ENCODE measurements at regions not wholly inside any gene's neighbourhood (a gene's known extent, or its start where the extent isn't known, plus 50 kb on each side); places are given as distances from the start of the nearest gene placed in this dataset.

DNA sequence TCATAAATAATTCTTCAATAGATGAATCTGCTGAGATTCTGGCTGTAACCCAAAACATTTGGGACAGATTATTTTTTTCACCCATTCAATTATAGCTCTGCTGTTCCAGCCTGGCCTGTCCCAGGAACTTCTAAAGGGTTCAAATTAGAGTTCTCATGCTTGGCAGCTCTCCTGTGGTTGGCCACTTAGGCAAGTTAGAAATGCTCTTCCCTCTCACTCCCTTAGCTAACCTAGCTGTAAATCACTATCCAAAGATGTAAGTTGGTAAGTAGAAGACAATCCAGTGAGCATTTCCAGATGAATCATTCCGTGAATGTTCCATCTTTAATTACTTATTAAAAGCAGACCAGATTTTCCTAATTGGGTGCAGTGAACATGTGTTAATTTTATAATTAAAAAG lies 760.4 kb upstream of the TBX3 start:
- no peak for ATAC-seq
- no peak for TF ChIP-seq ZNF8 (CRISPR knock-in tag; IDR thresholded peaks at IDR 0.05)
- no peak for TF ChIP-seq ARNTL (CRISPR knock-in tag; IDR thresholded peaks at IDR 0.05; ENCODE audit: borderline replicate concordance, low read depth)
- no peak for TF ChIP-seq CSDC2 (CRISPR knock-in tag; IDR thresholded peaks at IDR 0.05)
- no peak for TF ChIP-seq ISL1 (CRISPR knock-in tag; IDR thresholded peaks at IDR 0.05)
- TF ChIP-seq OSR1 (CRISPR knock-in tag; IDR thresholded peaks at IDR 0.05), result no peak
- TF ChIP-seq, protein P1, sequence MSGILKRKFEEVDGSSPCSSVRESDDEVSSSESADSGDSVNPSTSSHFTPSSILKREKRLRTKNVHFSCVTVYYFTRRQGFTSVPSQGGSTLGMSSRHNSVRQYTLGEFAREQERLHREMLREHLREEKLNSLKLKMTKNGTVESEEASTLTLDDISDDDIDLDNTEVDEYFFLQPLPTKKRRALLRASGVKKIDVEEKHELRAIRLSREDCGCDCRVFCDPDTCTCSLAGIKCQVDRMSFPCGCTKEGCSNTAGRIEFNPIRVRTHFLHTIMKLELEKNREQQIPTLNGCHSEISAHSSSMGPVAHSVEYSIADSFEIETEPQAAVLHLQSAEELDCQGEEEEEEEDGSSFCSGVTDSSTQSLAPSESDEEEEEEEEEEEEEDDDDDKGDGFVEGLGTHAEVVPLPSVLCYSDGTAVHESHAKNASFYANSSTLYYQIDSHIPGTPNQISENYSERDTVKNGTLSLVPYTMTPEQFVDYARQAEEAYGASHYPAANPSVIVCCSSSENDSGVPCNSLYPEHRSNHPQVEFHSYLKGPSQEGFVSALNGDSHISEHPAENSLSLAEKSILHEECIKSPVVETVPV (CRISPR knock-in tag; IDR thresholded peaks at IDR 0.05), result no peak
- no peak for TF ChIP-seq ZFP3 (CRISPR knock-in tag; IDR thresholded peaks at IDR 0.05)
- no peak for TF ChIP-seq BACH2 (CRISPR knock-in tag; IDR thresholded peaks at IDR 0.05; ENCODE audit: borderline replicate concordance)
- TF ChIP-seq, protein P2, sequence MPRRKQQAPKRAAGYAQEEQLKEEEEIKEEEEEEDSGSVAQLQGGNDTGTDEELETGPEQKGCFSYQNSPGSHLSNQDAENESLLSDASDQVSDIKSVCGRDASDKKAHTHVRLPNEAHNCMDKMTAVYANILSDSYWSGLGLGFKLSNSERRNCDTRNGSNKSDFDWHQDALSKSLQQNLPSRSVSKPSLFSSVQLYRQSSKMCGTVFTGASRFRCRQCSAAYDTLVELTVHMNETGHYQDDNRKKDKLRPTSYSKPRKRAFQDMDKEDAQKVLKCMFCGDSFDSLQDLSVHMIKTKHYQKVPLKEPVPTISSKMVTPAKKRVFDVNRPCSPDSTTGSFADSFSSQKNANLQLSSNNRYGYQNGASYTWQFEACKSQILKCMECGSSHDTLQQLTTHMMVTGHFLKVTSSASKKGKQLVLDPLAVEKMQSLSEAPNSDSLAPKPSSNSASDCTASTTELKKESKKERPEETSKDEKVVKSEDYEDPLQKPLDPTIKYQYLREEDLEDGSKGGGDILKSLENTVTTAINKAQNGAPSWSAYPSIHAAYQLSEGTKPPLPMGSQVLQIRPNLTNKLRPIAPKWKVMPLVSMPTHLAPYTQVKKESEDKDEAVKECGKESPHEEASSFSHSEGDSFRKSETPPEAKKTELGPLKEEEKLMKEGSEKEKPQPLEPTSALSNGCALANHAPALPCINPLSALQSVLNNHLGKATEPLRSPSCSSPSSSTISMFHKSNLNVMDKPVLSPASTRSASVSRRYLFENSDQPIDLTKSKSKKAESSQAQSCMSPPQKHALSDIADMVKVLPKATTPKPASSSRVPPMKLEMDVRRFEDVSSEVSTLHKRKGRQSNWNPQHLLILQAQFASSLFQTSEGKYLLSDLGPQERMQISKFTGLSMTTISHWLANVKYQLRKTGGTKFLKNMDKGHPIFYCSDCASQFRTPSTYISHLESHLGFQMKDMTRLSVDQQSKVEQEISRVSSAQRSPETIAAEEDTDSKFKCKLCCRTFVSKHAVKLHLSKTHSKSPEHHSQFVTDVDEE (CRISPR knock-in tag; IDR thresholded peaks at IDR 0.05), result no peak
- TF ChIP-seq, protein P3, sequence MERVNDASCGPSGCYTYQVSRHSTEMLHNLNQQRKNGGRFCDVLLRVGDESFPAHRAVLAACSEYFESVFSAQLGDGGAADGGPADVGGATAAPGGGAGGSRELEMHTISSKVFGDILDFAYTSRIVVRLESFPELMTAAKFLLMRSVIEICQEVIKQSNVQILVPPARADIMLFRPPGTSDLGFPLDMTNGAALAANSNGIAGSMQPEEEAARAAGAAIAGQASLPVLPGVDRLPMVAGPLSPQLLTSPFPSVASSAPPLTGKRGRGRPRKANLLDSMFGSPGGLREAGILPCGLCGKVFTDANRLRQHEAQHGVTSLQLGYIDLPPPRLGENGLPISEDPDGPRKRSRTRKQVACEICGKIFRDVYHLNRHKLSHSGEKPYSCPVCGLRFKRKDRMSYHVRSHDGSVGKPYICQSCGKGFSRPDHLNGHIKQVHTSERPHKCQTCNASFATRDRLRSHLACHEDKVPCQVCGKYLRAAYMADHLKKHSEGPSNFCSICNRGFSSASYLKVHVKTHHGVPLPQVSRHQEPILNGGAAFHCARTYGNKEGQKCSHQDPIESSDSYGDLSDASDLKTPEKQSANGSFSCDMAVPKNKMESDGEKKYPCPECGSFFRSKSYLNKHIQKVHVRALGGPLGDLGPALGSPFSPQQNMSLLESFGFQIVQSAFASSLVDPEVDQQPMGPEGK (CRISPR knock-in tag; IDR thresholded peaks at IDR 0.05; ENCODE audit: borderline replicate concordance), result no peak
- no peak for TF ChIP-seq ZNF565 (CRISPR knock-in tag; conservative IDR thresholded peaks at IDR 0.05; ENCODE audit: low read depth)
- no peak for TF ChIP-seq TOX (CRISPR knock-in tag; IDR thresholded peaks at IDR 0.05; ENCODE audit: borderline replicate concordance)
- TF ChIP-seq GLIS3 (CRISPR knock-in tag; IDR thresholded peaks at IDR 0.05), result no peak
- TF ChIP-seq ZFP30 (CRISPR knock-in tag; IDR thresholded peaks at IDR 0.05), result no peak

DNA sequence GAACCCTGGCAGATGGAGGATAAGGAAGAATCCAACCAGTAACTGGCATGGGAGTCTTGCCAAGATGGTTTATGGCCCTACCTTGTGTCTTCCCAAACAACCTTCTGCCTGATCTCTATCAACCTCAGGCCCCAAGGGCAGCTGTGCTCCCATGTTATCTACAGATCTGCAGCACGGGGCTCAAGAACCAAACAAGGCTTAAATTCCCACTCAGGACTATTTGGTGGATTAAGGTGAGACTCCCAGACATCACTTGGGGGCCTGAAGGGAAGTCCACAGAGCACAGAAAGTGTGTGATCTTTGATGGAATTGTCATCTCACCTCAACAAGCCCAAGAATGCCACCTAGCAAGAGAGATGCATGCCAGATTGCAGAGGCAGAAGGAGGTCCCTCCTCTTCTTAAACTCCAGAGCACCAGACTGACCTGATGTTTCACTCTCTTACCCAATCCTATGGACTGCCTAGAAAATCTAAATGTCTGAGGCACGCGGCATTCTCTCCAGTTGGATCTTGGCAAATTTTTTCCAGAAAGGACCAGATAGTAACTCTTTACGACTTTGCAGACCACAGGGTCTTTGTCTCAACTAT lies 759.5 kb upstream of the TBX3 start:
- TF ChIP-seq OSR1 (CRISPR knock-in tag; IDR thresholded peaks at IDR 0.05), result no peak
- TF ChIP-seq ARNTL (CRISPR knock-in tag; IDR thresholded peaks at IDR 0.05; ENCODE audit: borderline replicate concordance, low read depth), result no peak
- TF ChIP-seq ZNF8 (CRISPR knock-in tag; IDR thresholded peaks at IDR 0.05), result no peak
- no peak for TF ChIP-seq ISL1 (CRISPR knock-in tag; IDR thresholded peaks at IDR 0.05)
- TF ChIP-seq ZNF565 (CRISPR knock-in tag; conservative IDR thresholded peaks at IDR 0.05; ENCODE audit: low read depth), result no peak
- no peak for TF ChIP-seq SNAI2 (CRISPR knock-in tag; IDR thresholded peaks at IDR 0.05)
- TF ChIP-seq TOX (CRISPR knock-in tag; IDR thresholded peaks at IDR 0.05; ENCODE audit: borderline replicate concordance), result no peak
- TF ChIP-seq ESRRG (CRISPR knock-in tag; IDR thresholded peaks at IDR 0.05), result no peak
- TF ChIP-seq RARB (CRISPR knock-in tag; IDR thresholded peaks at IDR 0.05), result no peak
- TF ChIP-seq GLIS3 (CRISPR knock-in tag; IDR thresholded peaks at IDR 0.05), result no peak
- TF ChIP-seq, protein P2 (CRISPR knock-in tag; IDR thresholded peaks at IDR 0.05), result no peak
- TF ChIP-seq PPARA (CRISPR knock-in tag; IDR thresholded peaks at IDR 0.05; ENCODE audit: borderline replicate concordance), result no peak
- TF ChIP-seq, protein P4, sequence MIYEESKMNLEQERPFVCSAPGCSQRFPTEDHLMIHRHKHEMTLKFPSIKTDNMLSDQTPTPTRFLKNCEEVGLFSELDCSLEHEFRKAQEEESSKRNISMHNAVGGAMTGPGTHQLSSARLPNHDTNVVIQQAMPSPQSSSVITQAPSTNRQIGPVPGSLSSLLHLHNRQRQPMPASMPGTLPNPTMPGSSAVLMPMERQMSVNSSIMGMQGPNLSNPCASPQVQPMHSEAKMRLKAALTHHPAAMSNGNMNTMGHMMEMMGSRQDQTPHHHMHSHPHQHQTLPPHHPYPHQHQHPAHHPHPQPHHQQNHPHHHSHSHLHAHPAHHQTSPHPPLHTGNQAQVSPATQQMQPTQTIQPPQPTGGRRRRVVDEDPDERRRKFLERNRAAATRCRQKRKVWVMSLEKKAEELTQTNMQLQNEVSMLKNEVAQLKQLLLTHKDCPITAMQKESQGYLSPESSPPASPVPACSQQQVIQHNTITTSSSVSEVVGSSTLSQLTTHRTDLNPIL (CRISPR knock-in tag; IDR thresholded peaks at IDR 0.05; ENCODE audit: low read depth), result no peak
- no peak for TF ChIP-seq TCF4 (CRISPR knock-in tag; IDR thresholded peaks at IDR 0.05; ENCODE audit: borderline replicate concordance)
- TF ChIP-seq, protein P1 (CRISPR knock-in tag; IDR thresholded peaks at IDR 0.05), result no peak
- TF ChIP-seq, protein P5, sequence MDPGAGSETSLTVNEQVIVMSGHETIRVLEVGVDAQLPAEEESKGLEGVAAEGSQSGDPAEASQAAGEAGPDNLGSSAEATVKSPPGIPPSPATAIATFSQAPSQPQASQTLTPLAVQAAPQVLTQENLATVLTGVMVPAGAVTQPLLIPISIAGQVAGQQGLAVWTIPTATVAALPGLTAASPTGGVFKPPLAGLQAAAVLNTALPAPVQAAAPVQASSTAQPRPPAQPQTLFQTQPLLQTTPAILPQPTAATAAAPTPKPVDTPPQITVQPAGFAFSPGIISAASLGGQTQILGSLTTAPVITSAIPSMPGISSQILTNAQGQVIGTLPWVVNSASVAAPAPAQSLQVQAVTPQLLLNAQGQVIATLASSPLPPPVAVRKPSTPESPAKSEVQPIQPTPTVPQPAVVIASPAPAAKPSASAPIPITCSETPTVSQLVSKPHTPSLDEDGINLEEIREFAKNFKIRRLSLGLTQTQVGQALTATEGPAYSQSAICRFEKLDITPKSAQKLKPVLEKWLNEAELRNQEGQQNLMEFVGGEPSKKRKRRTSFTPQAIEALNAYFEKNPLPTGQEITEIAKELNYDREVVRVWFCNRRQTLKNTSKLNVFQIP (CRISPR knock-in tag; IDR thresholded peaks at IDR 0.05; ENCODE audit: borderline replicate concordance, low read depth), result no peak
- no peak for TF ChIP-seq CSDC2 (CRISPR knock-in tag; IDR thresholded peaks at IDR 0.05)
- TF ChIP-seq ZNF70 (CRISPR knock-in tag; IDR thresholded peaks at IDR 0.05), result no peak
- no peak for TF ChIP-seq BACH2 (CRISPR knock-in tag; IDR thresholded peaks at IDR 0.05; ENCODE audit: borderline replicate concordance)
- TF ChIP-seq, protein P3 (CRISPR knock-in tag; IDR thresholded peaks at IDR 0.05; ENCODE audit: borderline replicate concordance), result no peak
- ATAC-seq, result no peak
